OCI-LY7 (cell line): ENCODE measurements at regions not wholly inside any gene's neighbourhood (a gene's known extent, or its start where the extent isn't known, plus 50 kb on each side); places are given as distances from the start of the nearest gene placed in this dataset.

Experiments
- BruUV-seq: library from RNA; stranded (reverse); fragments of 400-500 nt; replicated peaks from 2 replicates; lab custom pipeline; 2021; lab: Mats Ljungman, UMichigan
- CTCF ChIA-PET: fragments of 300-600 bp; sonication (Branson Sonifier 250); formaldehyde crosslinking; loops from one replicate; lab custom pipeline; 2022; ENCODE audit warnings: antibody characterized with exemption; ENCODE audit not compliant: unreplicated experiment; lab: Charles Lee
- POLR2A ChIA-PET: fragments of 300-600 bp; sonication (Branson Sonifier 250); formaldehyde crosslinking; loops from one replicate; lab custom pipeline; 2022; ENCODE audit warnings: antibody characterized with exemption; lab: Charles Lee
- DNase-seq: peaks from one replicate; pipeline ENCODE4 v3.0.0-alpha.2; 2015; ENCODE audit warnings: low spot score
- H2AFZ ChIP-seq: fragments of 200-600 bp; sonication (generic), shearing (Covaris generic); 2 replicates; pipeline ENCODE4 v1.6.1; 2014; ENCODE audit warnings: mild to moderate bottlenecking, antibody characterized with exemption, low read length, moderate library complexity
- H3K27ac ChIP-seq: fragments of 200-600 bp; sonication (generic); 2 replicates; pipeline ENCODE4 v1.5.1; 2014; ENCODE audit warnings: mixed run types, low read depth, mild to moderate bottlenecking, moderate library complexity, low read length, inconsistent platforms; ENCODE audit not compliant: poor library complexity, severe bottlenecking
- H3K36me3 ChIP-seq: fragments of 200-600 bp; sonication (generic); 2 replicates; pipeline ENCODE4 v1.6.1; 2014; ENCODE audit warnings: mild to moderate bottlenecking, antibody characterized with exemption, low read length, moderate library complexity, mixed read lengths; ENCODE audit not compliant: insufficient read depth
- H3K4me1 ChIP-seq: fragments of 200-600 bp; sonication (generic); 2 replicates; pipeline ENCODE4 v1.5.1; 2014; ENCODE audit warnings: mild to moderate bottlenecking, low read length; ENCODE audit not compliant: insufficient read depth, poor library complexity, severe bottlenecking
- H3K4me2 ChIP-seq: fragments of 200-600 bp; sonication (generic); 2 replicates; pipeline ENCODE4 v1.6.1; 2014; ENCODE audit warnings: mild to moderate bottlenecking, low read length
- H3K4me3 ChIP-seq: fragments of 200-600 bp; sonication (generic); 2 replicates; pipeline ENCODE4 v1.5.1; 2014; ENCODE audit warnings: mild to moderate bottlenecking, low read depth, low read length; ENCODE audit not compliant: poor library complexity, severe bottlenecking
- H3K79me2 ChIP-seq: fragments of 200-600 bp; sonication (generic); 2 replicates; pipeline ENCODE4 v1.6.1; 2016; ENCODE audit warnings: low read depth, mild to moderate bottlenecking, low read length, moderate library complexity, mixed read lengths; ENCODE audit not compliant: insufficient read depth
- H3K9me2 ChIP-seq: fragments of 200-600 bp; sonication (generic); 2 replicates; pipeline ENCODE4 v1.6.1; 2016; ENCODE audit warnings: mild to moderate bottlenecking, low read length, mixed read lengths; ENCODE audit not compliant: insufficient read depth
- H3K9me3 ChIP-seq: fragments of 200-600 bp; sonication (generic); 2 replicates; pipeline ENCODE4 v1.6.1; 2014; ENCODE audit warnings: mild to moderate bottlenecking, mixed run types, low read length, mixed read lengths
- H4K20me1 ChIP-seq: fragments of 200-600 bp; sonication (generic); 2 replicates; pipeline ENCODE4 v1.6.1; 2014; ENCODE audit warnings: mild to moderate bottlenecking, antibody characterized with exemption, low read length, moderate library complexity, mixed read lengths; ENCODE audit not compliant: insufficient read depth
- EZH2phosphoT487 ChIP-seq: fragments of 200-600 bp; sonication (generic); IDR thresholded peaks from 2 replicates; pipeline ENCODE4 v1.6.1; 2018; ENCODE audit warnings: low read depth, borderline replicate concordance, mild to moderate bottlenecking, mixed run types, antibody characterized with exemption, low read length, moderate library complexity, mixed read lengths
- intact Hi-C: fragments of 100-400 bp; cut with micrococcal nuclease; formaldehyde crosslinking; loops from one replicate; pipeline ENCODE4 v1.10.0; 2022; ENCODE audit not compliant: unreplicated experiment
- TF ChIP-seq, protein P1 (sequence below): fragments of 200-600 bp; sonication (generic); conservative IDR thresholded peaks from 2 replicates; pipeline ENCODE4 v1.5.1; 2014; ENCODE audit warnings: mild to moderate bottlenecking, antibody characterized with exemption, low read length, moderate library complexity, mixed read lengths

DNA sequence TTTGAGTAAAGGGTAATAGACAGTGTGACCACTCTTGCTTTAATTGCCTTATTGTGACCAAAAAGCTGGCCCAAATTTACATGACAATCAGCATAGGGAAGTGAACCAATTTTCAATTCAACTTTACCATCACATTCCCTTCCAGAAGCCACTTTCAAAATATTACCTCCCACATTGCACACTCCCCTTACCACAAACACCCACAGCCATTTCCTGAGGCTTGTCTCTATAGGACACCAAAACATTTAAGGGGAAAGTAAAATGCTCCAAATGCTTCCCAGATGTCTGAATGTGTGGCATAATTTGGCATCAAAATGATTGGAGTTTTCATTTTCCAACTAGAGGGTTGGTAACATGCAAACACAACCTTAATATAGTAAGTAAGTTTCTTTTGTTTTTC lies 616.1 kb downstream of the SLC4A3 start:
- Histone ChIP-seq H3K79me2 (no peaks in the 10 kb centered on the region), H3K4me3 (no peak overlapping the region), H3K4me1 (no peaks in the 10 kb centered on the region), H3K36me3 (no peaks in the 10 kb centered on the region), H3K9me3 (no peaks in the 10 kb centered on the region), H2AFZ (no peak overlapping the region), H3K9me2 (no peaks in the 10 kb centered on the region), H3K27ac (no peak overlapping the region), H4K20me1 (no peaks in the 10 kb centered on the region), H3K4me2 (no peak overlapping the region)
- no TSS peak for BruUV-seq
- no peak for DNase-seq
- TF ChIP-seq, protein P1, sequence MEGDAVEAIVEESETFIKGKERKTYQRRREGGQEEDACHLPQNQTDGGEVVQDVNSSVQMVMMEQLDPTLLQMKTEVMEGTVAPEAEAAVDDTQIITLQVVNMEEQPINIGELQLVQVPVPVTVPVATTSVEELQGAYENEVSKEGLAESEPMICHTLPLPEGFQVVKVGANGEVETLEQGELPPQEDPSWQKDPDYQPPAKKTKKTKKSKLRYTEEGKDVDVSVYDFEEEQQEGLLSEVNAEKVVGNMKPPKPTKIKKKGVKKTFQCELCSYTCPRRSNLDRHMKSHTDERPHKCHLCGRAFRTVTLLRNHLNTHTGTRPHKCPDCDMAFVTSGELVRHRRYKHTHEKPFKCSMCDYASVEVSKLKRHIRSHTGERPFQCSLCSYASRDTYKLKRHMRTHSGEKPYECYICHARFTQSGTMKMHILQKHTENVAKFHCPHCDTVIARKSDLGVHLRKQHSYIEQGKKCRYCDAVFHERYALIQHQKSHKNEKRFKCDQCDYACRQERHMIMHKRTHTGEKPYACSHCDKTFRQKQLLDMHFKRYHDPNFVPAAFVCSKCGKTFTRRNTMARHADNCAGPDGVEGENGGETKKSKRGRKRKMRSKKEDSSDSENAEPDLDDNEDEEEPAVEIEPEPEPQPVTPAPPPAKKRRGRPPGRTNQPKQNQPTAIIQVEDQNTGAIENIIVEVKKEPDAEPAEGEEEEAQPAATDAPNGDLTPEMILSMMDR: no peak
- TF ChIP-seq EZH2phosphoT487: no peak
- CTCF ChIA-PET: no interaction called here
- intact Hi-C loops: no loop called here
- POLR2A ChIA-PET: interaction anchor here (0.7 to 1.4 kb wide), 4 partner anchors 8 to 130 kb away, joined by 3 to 4 read pairs (median 3); no protein-coding TSS in a partner anchor

GRCh38 chr2:220246386-220246785 lies 619.0 kb downstream of the SLC4A3 start:
- intact Hi-C loops: no loop called here
- no peak for DNase-seq
- H4K20me1 ChIP-seq: no peaks in the 10 kb centered on the region
- no peaks in the 10 kb centered on the region for H3K9me2 ChIP-seq
- POLR2A ChIA-PET: no interaction called here
- TF ChIP-seq, protein P1: no peak
- no peak for TF ChIP-seq EZH2phosphoT487
- no TSS peak for BruUV-seq
- H3K4me3 ChIP-seq: no peak overlapping the region
- no peaks in the 10 kb centered on the region for H3K79me2 ChIP-seq
- no peak overlapping the region for H2AFZ ChIP-seq
- no peaks in the 10 kb centered on the region for H3K4me1 ChIP-seq
- no peak overlapping the region for H3K4me2 ChIP-seq
- no peak overlapping the region for H3K27ac ChIP-seq
- no peaks in the 10 kb centered on the region for H3K9me3 ChIP-seq
- H3K36me3 ChIP-seq: no peaks in the 10 kb centered on the region
- CTCF ChIA-PET: no interaction called here

DNA sequence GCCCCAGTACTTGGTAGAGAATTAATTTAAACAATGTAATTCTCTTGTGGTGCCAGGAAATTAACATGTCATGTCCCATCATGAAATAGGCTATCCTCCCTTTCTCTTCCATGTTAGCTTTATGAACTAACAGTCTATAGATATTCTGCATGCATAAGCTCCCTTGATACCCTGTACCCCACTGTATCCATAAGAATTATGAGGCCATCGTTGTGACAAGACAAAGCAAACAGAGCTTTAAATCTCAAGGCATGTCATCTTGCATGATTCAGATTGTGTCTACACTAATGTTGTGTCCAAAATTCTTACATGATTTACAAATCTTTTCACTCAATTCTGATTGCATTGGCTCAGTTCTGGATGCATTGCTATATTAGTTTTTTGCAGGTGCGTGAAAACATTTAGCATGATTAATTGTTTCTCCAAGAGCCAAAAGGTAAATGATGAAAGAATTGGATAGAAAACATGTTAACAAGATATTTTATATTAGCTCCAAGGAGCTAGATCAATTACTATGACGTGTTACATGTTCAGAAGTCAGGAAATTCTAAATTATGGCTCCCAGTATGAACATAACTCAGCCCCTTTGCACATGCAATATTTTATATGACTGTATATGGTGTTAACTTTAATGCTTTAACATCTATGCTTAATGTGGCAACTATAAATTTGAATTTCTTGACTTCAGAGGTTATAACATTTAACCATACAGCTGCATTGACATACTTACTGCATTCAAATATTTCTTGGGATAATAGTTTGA lies 620.3 kb downstream of the SLC4A3 start:
- CTCF ChIA-PET: no interaction called here
- no peak overlapping the region for H3K27ac ChIP-seq
- no TSS peak for BruUV-seq
- H3K79me2 ChIP-seq: no peaks in the 10 kb centered on the region
- no peak overlapping the region for H2AFZ ChIP-seq
- no peaks in the 10 kb centered on the region for H4K20me1 ChIP-seq
- H3K9me2 ChIP-seq: no peaks in the 10 kb centered on the region
- H3K4me1 ChIP-seq: no peaks in the 10 kb centered on the region
- TF ChIP-seq, protein P1: no peak
- no peak for TF ChIP-seq EZH2phosphoT487
- DNase-seq: no peak
- intact Hi-C loops: no loop called here
- POLR2A ChIA-PET: interaction anchor here (0.6 kb wide), 1 partner anchor 403 kb away, joined by 3 read pairs; no protein-coding TSS in a partner anchor
- no peak overlapping the region for H3K4me3 ChIP-seq
- H3K4me2 ChIP-seq: no peak overlapping the region
- no peaks in the 10 kb centered on the region for H3K9me3 ChIP-seq
- H3K36me3 ChIP-seq: no peaks in the 10 kb centered on the region
